Fibroblast of lung (primary cell): ENCODE measurements at regions not wholly inside any gene's neighbourhood (a gene's known extent, or its start where the extent isn't known, plus 50 kb on each side); places are given as distances from the start of the nearest gene placed in this dataset.

Experiments
- DNase-seq, 2 donors: peaks; one replicate each; pipeline versions ENCODE4 v3.0.0 to v3.0.0-alpha.2; 2010; ENCODE audit warnings: low read depth in 2 of 2
- H2AFZ ChIP-seq: 2 replicates; pipeline ENCODE4 v1.5.1; 2012; ENCODE audit warnings: low read length, control low read depth, inconsistent platforms
- H3K27ac ChIP-seq: 2 replicates; pipeline ENCODE4 v1.5.1; 2011; ENCODE audit warnings: low read length, control low read depth; ENCODE audit not compliant: insufficient read depth
- H3K27me3 ChIP-seq: 2 replicates; pipeline ENCODE4 v1.5.1; 2011; ENCODE audit warnings: mild to moderate bottlenecking, low read length; ENCODE audit not compliant: control insufficient read depth, insufficient read depth
- H3K36me3 ChIP-seq: 2 replicates; pipeline ENCODE4 v1.5.1; 2011; ENCODE audit warnings: low read length; ENCODE audit not compliant: control insufficient read depth, insufficient read depth
- H3K4me1 ChIP-seq: 2 replicates; pipeline ENCODE4 v1.5.1; 2011; ENCODE audit warnings: low read length; ENCODE audit not compliant: control insufficient read depth, insufficient read depth; ENCODE audit errors: extremely low read depth
- H3K4me2 ChIP-seq: 2 replicates; pipeline ENCODE4 v1.5.1; 2011; ENCODE audit warnings: low read length, control low read depth; ENCODE audit not compliant: insufficient read depth; ENCODE audit errors: extremely low read depth
- H3K4me3 ChIP-seq, 4 experiments: fragments of 200-600 bp in 1 of 4; sonication (generic) in 1 of 4; replicated peaks in 1 of 4; 2 replicates each; pipeline ENCODE4 v1.5.1; 2011 to 2016; ENCODE audit warnings: low read length in 4 of 4, low read depth in 3 of 4, mild to moderate bottlenecking in 3 of 4, control low read depth in 2 of 4, inconsistent platforms in 1 of 4, mixed read lengths in 1 of 4; ENCODE audit not compliant: insufficient read depth in 1 of 4; ENCODE audit errors: control extremely low read depth in 1 of 4
- H3K79me2 ChIP-seq: 2 replicates; pipeline ENCODE4 v1.5.1; 2012; ENCODE audit warnings: mild to moderate bottlenecking, low read length, inconsistent platforms; ENCODE audit not compliant: control insufficient read depth, insufficient read depth
- H3K9ac ChIP-seq: 2 replicates; pipeline ENCODE4 v1.5.1; 2011; ENCODE audit warnings: mild to moderate bottlenecking, low read length, control low read depth; ENCODE audit not compliant: insufficient read depth
- H3K9me3 ChIP-seq: 2 replicates; pipeline ENCODE4 v1.5.1; 2012; ENCODE audit warnings: low read depth, low read length; ENCODE audit not compliant: control insufficient read depth, insufficient read depth
- H4K20me1 ChIP-seq: 2 replicates; pipeline ENCODE4 v1.5.1; 2011; ENCODE audit warnings: low read length; ENCODE audit not compliant: control insufficient read depth, insufficient read depth; ENCODE audit errors: extremely low read depth
- CTCF ChIP-seq, 2 donors: IDR thresholded peaks in 1 of 2; conservative IDR thresholded peaks in 1 of 2; 1 replicate in 1 of 2; 2 replicates in 1 of 2; pipeline ENCODE4 v1.5.1; 2011 to 2012; ENCODE audit warnings: low read length in 2 of 2, control low read depth in 1 of 2, inconsistent platforms in 1 of 2, low read depth in 1 of 2, mild to moderate bottlenecking in 1 of 2
- EZH2 ChIP-seq: IDR thresholded peaks from 2 replicates; pipeline ENCODE4 v1.5.1; 2012; ENCODE audit warnings: low read length, control low read depth, mild to moderate bottlenecking; ENCODE audit errors: missing control alignments

DNA sequence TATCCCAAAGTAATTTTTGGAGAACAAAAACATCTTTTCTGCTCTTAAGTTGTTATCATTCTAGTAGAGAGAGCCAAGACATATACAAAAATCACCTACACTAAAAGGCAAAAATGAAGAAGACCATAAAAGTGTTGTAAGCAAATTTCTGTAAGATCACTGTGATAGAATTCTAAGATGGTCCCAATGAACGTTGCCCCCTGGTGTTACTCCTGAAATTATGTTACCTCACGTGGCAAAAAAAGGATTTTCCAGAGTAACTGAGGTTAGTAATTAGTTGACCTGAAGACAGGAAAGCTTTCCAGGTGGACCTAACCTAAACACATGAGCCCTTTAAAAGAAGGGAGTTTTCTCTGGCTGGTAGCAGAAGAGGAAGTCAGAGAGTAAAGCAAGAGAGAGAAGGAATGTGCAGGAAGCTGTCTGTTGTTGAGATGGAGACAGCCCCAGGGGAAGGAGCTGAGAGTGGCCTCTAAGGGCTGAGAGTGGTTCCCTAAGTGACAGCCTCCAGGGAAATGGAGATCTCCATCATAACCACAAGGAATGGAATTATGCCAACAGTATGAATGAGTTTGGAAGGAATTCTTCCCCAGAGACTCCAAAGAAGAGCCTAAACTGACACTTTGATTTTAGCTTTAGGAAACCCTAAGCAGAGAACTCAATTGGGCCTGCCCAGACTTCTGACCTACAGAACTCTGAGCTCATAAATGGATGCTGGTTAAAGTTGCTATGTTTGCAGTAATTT lies 205.9 kb downstream of the CD47 start:
- DNase-seq: peak; percentile 66 to 76
- Histone ChIP-seq H4K20me1 (no peaks in the 10 kb centered on the region), H3K4me3 (no peak overlapping the region), H3K4me2 (no peak overlapping the region), H3K27ac (no peak overlapping the region), H3K4me1 (no peaks in the 10 kb centered on the region), H3K9ac (no peak overlapping the region), H3K36me3 (no peaks in the 10 kb centered on the region), H3K79me2 (no peaks in the 10 kb centered on the region), H3K27me3 (no peaks in the 10 kb centered on the region), H3K9me3 (no peaks in the 10 kb centered on the region), H2AFZ (no peak overlapping the region)
- TF ChIP-seq CTCF (conservative IDR thresholded peaks at IDR 0.05 in 1 of 2, IDR thresholded peaks at IDR 0.05 in 1 of 2; ENCODE audit: low read depth in 1 of 2, low read length in 2 of 2) (no peak), EZH2 (no peak)

GRCh38 chr3:107884028-107884427 lies 206.8 kb downstream of the CD47 start:
- no peaks in the 10 kb centered on the region for H3K9me3 ChIP-seq
- H3K36me3 ChIP-seq: no peaks in the 10 kb centered on the region
- no peaks in the 10 kb centered on the region for H3K79me2 ChIP-seq
- H3K4me2 ChIP-seq: no peak overlapping the region
- TF ChIP-seq EZH2 (no peak), CTCF (conservative IDR thresholded peaks at IDR 0.05 in 1 of 2, IDR thresholded peaks at IDR 0.05 in 1 of 2; ENCODE audit: low read depth in 1 of 2, low read length in 2 of 2) (no peak)
- H3K9ac ChIP-seq: no peak overlapping the region
- H4K20me1 ChIP-seq: no peaks in the 10 kb centered on the region
- no peak overlapping the region for H3K4me3 ChIP-seq
- no peak overlapping the region for H3K27ac ChIP-seq
- H3K4me1 ChIP-seq: no peaks in the 10 kb centered on the region
- H2AFZ ChIP-seq: no peak overlapping the region
- DNase-seq: no peak
- H3K27me3 ChIP-seq: no peaks in the 10 kb centered on the region

DNA sequence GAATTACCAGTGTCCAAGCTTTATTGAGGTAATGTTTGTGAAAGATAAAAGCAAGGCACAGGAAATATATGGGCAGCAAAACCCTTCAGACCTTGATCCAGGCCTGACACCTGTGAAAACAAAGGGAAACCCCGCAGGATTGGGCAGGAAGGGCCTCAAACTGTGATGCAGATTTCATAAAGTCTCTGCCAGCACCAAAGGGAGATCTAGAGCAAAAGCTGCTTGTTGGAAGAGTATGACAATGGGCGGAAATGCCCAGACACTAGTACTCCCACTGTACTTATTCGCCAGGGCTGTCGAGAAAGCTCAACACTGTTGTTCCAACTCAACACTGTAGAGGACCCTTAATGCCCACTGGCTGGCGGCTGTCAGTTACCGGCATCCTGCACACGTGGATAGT lies 207.9 kb downstream of the CD47 start:
- Histone ChIP-seq H3K4me3 (no peak overlapping the region), H3K4me2 (no peak overlapping the region), H3K36me3 (no peaks in the 10 kb centered on the region), H3K4me1 (no peaks in the 10 kb centered on the region), H3K27me3 (no peaks in the 10 kb centered on the region), H2AFZ (no peak overlapping the region), H3K9ac (no peak overlapping the region), H3K9me3 (no peaks in the 10 kb centered on the region), H3K79me2 (no peaks in the 10 kb centered on the region), H3K27ac (no peak overlapping the region), H4K20me1 (no peaks in the 10 kb centered on the region)
- no peak for DNase-seq
- no peak for TF ChIP-seq EZH2
- TF ChIP-seq CTCF (conservative IDR thresholded peaks at IDR 0.05 in 1 of 2, IDR thresholded peaks at IDR 0.05 in 1 of 2; ENCODE audit: low read depth in 1 of 2, low read length in 2 of 2): no peak
